ENCODE measurements at regions not wholly inside any gene's neighbourhood (a gene's known extent, or its start where the extent isn't known, plus 50 kb on each side); places are given as distances from the start of the nearest gene placed in this dataset.

- TF ChIP-seq CTCF (IDR thresholded peaks at IDR 0.05 in 4 of 5, conservative IDR thresholded peaks at IDR 0.05 in 1 of 5) = no peak
- TF ChIP-seq POLR2A (IDR thresholded peaks at IDR 0.05) = no peak
Observed at GRCh38 chr10:130607366-130607765, 471.2 kb downstream of the GLRX3 start.
